Mesothelial cell of epicardium (in vitro differentiated cells): ENCODE measurements at regions not wholly inside any gene's neighbourhood (a gene's known extent, or its start where the extent isn't known, plus 50 kb on each side); places are given as distances from the start of the nearest gene placed in this dataset.

Experiments used
- DNase-seq, 2 experiments: peaks; one replicate each; pipeline ENCODE4 v3.0.0; 2021; ENCODE audit warnings: low spot score in 2 of 2; ENCODE audit not compliant: unreplicated experiment in 2 of 2
- H3K27ac Mint-ChIP-seq: 2 replicates; pipeline ENCODE4 v1.8.0; 2021; ENCODE audit warnings: mixed read lengths
- H3K27me3 Mint-ChIP-seq: 2 replicates; pipeline ENCODE4 v1.8.0; 2021; ENCODE audit warnings: low read depth, mixed read lengths
- H3K36me3 Mint-ChIP-seq: 2 replicates; pipeline ENCODE4 v1.8.0; 2021; ENCODE audit warnings: mixed read lengths
- H3K4me1 Mint-ChIP-seq: 2 replicates; pipeline ENCODE4 v1.8.0; 2021; ENCODE audit warnings: mixed read lengths
- H3K4me3 Mint-ChIP-seq: 2 replicates; pipeline ENCODE4 v1.8.0; 2021; ENCODE audit warnings: mild to moderate bottlenecking, moderate library complexity, mixed read lengths
- H3K9me3 Mint-ChIP-seq: 2 replicates; pipeline ENCODE4 v1.8.0; 2021; ENCODE audit warnings: mixed read lengths
- CTCF ChIP-seq: fragments of 200-600 bp; sonication (generic); IDR thresholded peaks from one replicate; pipeline ENCODE4 v1.5.0; 2021; ENCODE audit warnings: antibody characterized with exemption; ENCODE audit not compliant: unreplicated experiment

GRCh38 chr9:126084008-126084407 lies 242.6 kb upstream of the MVB12B start:
- no peaks in the 10 kb centered on the region for H3K36me3 Mint-ChIP-seq
- H3K27ac Mint-ChIP-seq, result no peak overlapping the region
- H3K27me3 Mint-ChIP-seq, result peaks cover 39% of the 10 kb centered on the region
- no peak for TF ChIP-seq CTCF
- H3K9me3 Mint-ChIP-seq, result no peaks in the 10 kb centered on the region
- H3K4me3 Mint-ChIP-seq, result no peak overlapping the region
- DNase-seq, result no peak
- no peaks in the 10 kb centered on the region for H3K4me1 Mint-ChIP-seq

DNA sequence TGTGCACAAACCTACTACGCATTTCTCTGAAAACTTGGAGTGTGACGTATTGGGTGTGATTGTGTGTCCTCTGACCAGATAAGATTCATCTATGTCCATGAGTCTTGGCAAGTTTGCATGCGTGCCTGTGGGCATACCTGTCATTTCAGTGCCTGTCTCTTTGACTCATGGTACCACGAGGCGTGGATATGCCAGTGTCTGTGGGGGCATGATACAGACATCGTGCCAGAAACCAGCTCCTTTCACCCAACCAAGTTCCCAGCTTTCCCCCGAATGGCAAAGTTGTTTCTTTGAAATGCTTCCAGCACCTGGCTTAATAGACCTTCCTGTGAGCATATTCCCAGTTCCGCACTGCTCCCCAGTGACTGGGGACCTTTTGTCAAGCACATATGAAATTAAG lies 241.9 kb upstream of the MVB12B start:
- no peak for TF ChIP-seq CTCF
- no peak overlapping the region for H3K27ac Mint-ChIP-seq
- no peak overlapping the region for H3K4me3 Mint-ChIP-seq
- DNase-seq, result no peak
- no peaks in the 10 kb centered on the region for H3K4me1 Mint-ChIP-seq
- H3K27me3 Mint-ChIP-seq, result peaks cover 36% of the 10 kb centered on the region
- no peaks in the 10 kb centered on the region for H3K9me3 Mint-ChIP-seq
- H3K36me3 Mint-ChIP-seq, result no peaks in the 10 kb centered on the region

DNA sequence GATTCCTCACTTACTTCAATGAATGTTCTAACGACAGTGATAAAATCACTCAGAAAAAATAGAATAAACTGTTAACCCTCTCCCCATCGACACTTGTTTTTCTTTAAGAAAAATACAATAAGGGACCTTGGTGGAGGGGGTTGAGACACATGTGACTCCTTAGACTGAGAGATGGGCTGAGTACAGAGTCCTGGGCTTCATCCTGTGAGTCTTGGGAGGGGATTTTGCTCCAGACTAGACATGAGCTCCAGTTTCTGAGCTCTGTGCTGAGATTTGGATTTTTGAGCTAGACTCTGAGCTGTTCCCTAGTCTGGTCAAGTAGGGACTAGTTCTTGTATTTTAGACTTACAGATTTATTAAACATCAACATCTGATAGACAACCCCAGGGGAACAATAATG lies 241.5 kb upstream of the MVB12B start:
- Mint-ChIP-seq H3K27ac (no peak overlapping the region), H3K9me3 (no peaks in the 10 kb centered on the region), H3K4me1 (no peaks in the 10 kb centered on the region)

DNA sequence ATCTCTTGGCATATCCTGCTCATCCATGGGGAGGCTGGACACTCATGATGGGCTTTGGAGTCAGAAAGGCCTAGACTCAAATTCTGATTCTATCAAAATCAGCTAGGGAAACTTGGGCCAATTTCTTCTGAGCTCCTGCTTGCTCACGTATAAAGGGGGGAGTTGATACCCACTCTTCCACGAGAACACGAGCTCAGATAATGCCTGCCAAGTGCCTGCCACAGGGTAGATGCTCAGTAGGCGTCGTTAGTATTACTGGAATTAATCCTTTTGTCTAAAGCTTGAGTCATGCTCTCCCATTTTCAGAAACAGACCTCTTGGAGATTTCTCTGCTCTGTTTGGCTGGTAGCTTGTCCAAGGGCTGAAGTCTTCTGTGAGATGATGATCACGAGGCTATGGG lies 238.3 kb upstream of the MVB12B start:
- TF ChIP-seq CTCF, result no peak
- Mint-ChIP-seq H3K4me1 (no peaks in the 10 kb centered on the region), H3K4me3 (no peak overlapping the region), H3K9me3 (no peaks in the 10 kb centered on the region), H3K27me3 (peaks cover 47% of the 10 kb centered on the region), H3K27ac (no peak overlapping the region), H3K36me3 (no peaks in the 10 kb centered on the region)
- no peak for DNase-seq

More for the DNA sequence above, 241.5 kb upstream of the MVB12B start:
- TF ChIP-seq CTCF, result no peak
- Mint-ChIP-seq H3K4me3 (no peak overlapping the region), H3K27me3 (peaks cover 36% of the 10 kb centered on the region), H3K36me3 (no peaks in the 10 kb centered on the region)
- DNase-seq, result no peak

DNA sequence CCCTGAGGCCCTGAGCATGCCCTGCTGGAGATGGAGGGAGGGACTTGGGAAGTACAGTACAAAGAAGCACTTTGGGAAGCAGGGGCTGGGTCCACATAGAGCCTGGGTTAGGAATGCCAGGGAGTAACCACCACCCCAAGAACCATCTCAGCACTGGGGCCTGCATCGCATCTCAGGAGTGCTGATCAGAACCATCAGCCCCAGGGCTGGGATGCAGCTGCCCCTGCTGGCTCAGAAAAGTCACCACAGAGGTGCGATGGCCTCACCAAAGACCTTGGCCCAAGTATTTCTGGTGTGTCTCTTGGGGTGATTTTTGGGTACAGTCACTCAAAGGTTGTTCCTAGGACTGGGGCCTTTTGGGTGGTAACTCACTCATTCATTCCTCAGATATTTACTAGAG lies 236.8 kb upstream of the MVB12B start:
- no peak for TF ChIP-seq CTCF
- H3K27me3 Mint-ChIP-seq, result peaks cover 41% of the 10 kb centered on the region

GRCh38 chr9:126093771-126094170 lies 232.9 kb upstream of the MVB12B start:
- Mint-ChIP-seq H3K27ac (no peak overlapping the region), H3K27me3 (peaks cover 38% of the 10 kb centered on the region), H3K9me3 (no peaks in the 10 kb centered on the region), H3K36me3 (no peaks in the 10 kb centered on the region), H3K4me3 (no peak overlapping the region), H3K4me1 (no peaks in the 10 kb centered on the region)
- no peak for TF ChIP-seq CTCF
- DNase-seq, result no peak

More for the DNA sequence above, 236.8 kb upstream of the MVB12B start:
- Mint-ChIP-seq H3K4me3 (no peak overlapping the region), H3K4me1 (no peaks in the 10 kb centered on the region), H3K36me3 (no peaks in the 10 kb centered on the region), H3K27ac (no peak overlapping the region), H3K9me3 (no peaks in the 10 kb centered on the region)
- DNase-seq, result no peak
